ENCODE measurements at regions not wholly inside any gene's neighbourhood (a gene's known extent, or its start where the extent isn't known, plus 50 kb on each side); places are given as distances from the start of the nearest gene placed in this dataset.

GRCh38 chr11:96459751-96460150, 69.9 kb downstream of the JRKL start:
- TF ChIP-seq, protein P1, sequence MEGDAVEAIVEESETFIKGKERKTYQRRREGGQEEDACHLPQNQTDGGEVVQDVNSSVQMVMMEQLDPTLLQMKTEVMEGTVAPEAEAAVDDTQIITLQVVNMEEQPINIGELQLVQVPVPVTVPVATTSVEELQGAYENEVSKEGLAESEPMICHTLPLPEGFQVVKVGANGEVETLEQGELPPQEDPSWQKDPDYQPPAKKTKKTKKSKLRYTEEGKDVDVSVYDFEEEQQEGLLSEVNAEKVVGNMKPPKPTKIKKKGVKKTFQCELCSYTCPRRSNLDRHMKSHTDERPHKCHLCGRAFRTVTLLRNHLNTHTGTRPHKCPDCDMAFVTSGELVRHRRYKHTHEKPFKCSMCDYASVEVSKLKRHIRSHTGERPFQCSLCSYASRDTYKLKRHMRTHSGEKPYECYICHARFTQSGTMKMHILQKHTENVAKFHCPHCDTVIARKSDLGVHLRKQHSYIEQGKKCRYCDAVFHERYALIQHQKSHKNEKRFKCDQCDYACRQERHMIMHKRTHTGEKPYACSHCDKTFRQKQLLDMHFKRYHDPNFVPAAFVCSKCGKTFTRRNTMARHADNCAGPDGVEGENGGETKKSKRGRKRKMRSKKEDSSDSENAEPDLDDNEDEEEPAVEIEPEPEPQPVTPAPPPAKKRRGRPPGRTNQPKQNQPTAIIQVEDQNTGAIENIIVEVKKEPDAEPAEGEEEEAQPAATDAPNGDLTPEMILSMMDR (IDR thresholded peaks at IDR 0.05; ENCODE audit: low read depth, low read length): no peak
- TF ChIP-seq POLR2A (IDR thresholded peaks at IDR 0.05; ENCODE audit: extremely low read depth, insufficient read length): no peak
- TF ChIP-seq, protein P2, sequence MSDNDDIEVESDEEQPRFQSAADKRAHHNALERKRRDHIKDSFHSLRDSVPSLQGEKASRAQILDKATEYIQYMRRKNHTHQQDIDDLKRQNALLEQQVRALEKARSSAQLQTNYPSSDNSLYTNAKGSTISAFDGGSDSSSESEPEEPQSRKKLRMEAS (IDR thresholded peaks at IDR 0.05; ENCODE audit: low read depth, low read length): no peak
- TF ChIP-seq MYC (IDR thresholded peaks at IDR 0.05; ENCODE audit: low read depth, low read length): no peak

Data from NB4 (cell line).